ENCODE measurements at regions not wholly inside any gene's neighbourhood (a gene's known extent, or its start where the extent isn't known, plus 50 kb on each side); places are given as distances from the start of the nearest gene placed in this dataset.
"Not testable (repeated sequence)": the region's sequence is repeated elsewhere in the genome, so short reads cannot be mapped to it uniquely, and the experiment has no call there.

GRCh38 chr7:84729284-84729683 is 457.6 kb downstream of the SEMA3D start:
- DNase-seq, result no peak

GRCh38 chr7:84722734-84723133 is 464.1 kb downstream of the SEMA3D start:
- DNase-seq, result no peak

GRCh38 chr7:84722086-84722485 is 464.8 kb downstream of the SEMA3D start:
- no peak for DNase-seq

DNA sequence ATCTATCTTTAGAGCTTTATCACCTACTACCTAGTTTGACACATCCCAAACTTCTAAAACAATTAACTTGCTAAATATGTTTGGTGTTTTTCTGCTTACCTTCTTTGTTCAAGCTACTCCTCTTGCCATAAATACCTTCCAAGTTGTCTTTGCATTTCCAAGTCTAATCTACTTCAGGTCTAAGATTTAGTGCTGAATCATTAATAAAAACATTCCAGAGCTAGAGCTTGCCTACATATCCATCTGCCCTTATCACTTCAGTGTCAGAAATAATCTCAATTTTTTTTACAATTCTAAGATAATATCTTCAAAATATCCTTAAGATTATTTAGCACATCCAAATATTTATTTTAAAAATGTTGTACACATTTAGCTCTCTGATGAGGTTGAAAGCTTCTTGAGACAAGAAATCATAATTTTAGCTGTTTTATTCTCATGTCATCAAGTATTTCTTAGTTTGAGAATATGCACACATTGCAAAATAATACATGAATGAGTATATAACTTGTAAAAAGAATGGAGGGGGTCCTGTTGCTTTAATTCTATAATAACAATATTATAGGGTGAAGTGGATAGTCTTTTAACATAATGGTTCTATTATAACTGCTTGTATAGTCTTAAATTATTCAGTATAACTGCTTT is 466.3 kb downstream of the SEMA3D start:
- DNase-seq, result no peak

DNA sequence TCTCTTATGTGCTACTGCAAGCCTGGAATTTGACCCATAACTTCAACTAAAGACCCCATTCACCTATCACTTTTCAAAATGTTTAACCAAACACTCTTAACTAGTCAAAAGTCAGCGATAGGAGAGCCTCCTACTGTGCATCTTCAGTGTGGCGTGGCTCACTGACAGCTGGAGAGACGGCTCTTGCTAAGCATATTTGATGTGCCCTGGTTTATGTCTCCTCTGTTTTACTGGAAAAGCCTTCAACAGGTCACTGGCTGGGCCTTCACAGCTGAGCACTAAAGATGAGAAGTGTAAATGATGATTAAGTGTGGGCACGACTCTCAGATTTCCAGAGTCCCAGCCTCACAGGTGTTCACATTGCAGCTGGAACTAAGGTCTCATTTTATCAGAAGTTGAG is 472.1 kb downstream of the SEMA3D start:
- DNase-seq, result no peak

- DNase-seq, result no peak
These were observed 474.3 kb downstream of the SEMA3D start for GRCh38 chr7:84712374-84713121.

GRCh38 chr7:84710538-84710937 is 476.3 kb downstream of the SEMA3D start:
- DNase-seq, result not testable (repeated sequence)

GRCh38 chr7:84705706-84706105 is 481.1 kb downstream of the SEMA3D start:
- no peak for DNase-seq

- no peak for DNase-seq
These were observed 481.8 kb downstream of the SEMA3D start for GRCh38 chr7:84705079-84705478.

DNA sequence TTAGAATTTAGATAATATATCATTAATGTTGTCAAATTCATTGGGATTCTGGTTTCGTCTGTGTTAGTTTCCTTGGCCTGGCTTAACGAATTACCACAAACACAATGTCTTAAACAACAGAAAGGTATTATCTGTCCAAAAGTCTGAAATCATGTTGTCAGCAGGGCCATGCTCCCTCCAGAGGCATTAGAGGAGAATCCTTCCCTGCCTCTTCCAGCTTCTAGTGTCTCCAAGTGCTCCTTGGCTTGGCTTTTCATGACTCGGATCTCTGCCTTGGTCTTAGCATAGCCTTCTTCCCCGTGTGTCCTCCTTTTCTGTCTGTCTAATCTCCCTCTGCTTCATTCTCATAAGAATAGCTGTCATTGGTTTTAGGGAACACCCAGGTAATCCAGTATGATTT is 482.5 kb downstream of the SEMA3D start:
- DNase-seq, result no peak

DNA sequence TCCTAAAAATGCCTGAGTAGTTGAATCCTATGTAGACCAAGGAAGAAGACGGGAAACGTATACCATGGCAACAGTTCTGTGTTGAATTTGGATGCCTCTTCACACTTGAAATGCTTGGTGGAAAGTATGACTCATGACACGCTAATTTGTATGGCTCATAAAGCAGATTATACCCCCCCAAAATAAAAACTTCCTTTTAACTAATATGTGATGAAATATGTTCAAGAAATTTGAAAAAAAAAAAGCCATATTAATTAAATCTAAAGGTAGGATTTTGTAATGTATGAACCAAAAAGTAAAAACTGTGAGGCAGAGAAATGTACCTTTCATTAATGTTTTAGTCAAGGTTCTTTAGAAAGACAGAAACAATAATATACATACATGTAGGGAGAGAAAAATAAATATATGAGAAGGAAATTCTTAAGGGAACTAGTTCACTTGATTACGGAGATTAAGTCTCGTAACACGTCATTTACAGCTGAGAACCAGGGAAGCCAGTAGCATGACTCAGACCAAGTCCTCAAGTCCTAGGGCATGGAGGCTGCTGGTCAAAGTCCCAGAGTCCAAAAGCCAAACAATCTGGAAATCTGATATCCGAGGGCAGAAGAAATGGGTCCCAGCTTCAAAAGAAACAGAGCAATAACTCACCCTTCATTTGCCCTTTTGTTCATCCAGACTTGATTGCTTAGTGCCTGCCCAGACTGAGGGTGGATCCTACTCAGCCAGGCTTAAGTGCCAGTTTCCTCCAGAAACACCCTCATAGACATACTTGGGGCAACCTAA is 485.1 kb downstream of the SEMA3D start:
- DNase-seq, result no peak

DNA sequence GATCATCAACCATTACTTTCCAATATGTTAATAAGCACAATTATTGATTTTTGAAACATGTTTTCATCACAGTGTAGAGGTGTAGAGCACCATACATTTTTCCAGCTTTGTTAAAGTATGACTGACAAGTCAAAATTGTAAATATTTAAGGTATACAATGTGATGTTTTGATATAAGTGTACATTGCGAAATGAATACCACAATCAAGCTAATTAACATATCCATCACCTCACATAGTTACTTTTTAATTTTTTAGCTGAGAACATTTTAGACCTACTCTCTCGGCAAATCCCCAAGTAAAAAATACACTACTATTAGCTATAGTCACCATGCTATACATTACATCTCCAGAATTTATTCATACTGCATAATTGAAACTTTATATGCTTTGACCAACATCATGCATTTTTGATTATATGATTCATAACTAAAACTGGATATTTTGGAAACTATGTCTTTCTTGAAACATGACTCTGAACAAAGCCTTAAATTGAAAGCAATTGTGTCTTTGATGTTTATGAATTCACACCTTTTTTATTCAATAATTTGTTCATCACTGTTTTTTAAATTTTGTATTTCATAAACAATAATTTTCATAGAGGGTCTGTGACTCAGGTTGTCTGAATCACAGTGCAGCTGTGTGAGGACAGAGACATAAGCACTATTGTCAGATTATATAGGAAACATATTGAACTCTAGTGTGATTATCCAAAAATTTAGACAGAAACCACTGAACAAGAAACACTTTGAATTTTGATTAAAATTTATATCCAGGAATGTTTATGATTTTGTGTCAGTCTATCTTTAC is 486.1 kb downstream of the SEMA3D start:
- no peak for DNase-seq

DNA sequence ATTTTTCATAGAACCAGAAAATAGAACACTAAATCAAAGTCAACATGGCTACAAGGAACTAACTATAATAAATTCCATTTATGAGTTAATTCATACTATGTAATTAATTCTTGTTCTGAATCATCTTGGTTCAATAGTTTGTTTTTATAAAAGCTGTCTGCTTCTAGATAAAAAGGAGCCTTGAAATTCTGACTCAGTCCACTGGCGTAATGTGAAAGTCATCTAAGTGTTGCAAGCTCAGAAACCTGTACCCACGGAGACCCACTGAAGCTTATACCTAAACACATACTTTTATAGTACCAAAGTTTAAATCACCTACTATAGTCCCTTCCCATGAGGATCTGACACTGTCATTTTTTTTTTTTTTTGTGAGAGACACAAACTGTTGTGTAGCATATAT is 489.4 kb downstream of the SEMA3D start:
- no peak for DNase-seq

- no peak for DNase-seq
These were observed 493.4 kb downstream of the SEMA3D start for GRCh38 chr7:84693483-84693882.

- DNase-seq, result no peak
These were observed 494.1 kb upstream of the SEMA3A start for GRCh38 chr7:84688671-84689070.

GRCh38 chr7:84686373-84686772 is 491.8 kb upstream of the SEMA3A start:
- DNase-seq, result no peak

- no peak for DNase-seq
These were observed 490.4 kb upstream of the SEMA3A start for GRCh38 chr7:84684836-84685480.

GRCh38 chr7:84682543-84682942 is 488.0 kb upstream of the SEMA3A start:
- DNase-seq, result no peak

DNA sequence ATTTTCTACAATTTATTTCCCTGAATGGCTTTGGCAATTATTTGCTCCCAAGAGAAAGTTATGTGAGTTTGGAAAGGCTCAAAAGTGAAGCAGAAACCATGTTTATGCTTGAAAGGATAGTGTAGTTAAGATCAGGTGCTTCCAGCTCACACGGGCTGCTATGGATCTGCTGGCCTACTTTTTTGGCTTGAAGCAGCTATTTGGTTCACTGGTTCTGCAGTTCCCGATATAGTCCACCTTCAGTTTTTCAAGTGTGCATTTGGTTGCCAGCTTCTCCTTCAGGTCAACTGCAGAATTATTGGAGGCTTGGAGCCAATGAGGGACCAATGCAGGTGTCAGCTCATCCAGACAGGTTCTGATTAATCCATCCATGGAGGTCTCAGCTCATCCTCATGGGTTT is 484.3 kb upstream of the SEMA3A start:
- no peak for DNase-seq

DNA sequence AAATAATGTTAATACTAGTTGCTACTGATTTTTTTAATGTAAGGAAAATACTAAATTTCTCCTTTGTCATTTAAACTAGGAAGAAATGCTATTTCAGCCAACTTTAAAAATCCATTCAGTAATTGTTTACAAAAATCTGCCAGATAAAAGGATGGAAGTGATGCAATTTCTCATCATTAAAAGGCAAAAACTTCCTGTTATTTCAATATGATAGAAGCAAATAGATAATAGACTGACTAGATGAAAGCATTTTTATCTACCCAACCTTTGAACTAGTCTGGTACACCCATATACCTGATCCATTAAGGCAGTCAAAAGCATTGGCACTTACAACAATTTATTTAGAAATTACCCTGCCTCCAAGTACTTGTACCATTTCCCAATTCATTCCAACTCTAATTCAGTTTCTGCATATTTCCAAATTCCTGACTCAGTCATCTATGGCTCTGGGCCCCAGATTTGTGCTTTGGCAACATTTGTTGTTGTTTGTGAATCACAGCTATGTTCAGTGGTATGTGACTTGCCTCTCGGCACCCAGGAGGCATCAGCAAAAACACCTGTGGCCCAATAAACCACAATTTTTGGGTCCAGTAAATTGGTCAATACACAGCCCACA is 482.6 kb upstream of the SEMA3A start:
- no peak for DNase-seq

DNA sequence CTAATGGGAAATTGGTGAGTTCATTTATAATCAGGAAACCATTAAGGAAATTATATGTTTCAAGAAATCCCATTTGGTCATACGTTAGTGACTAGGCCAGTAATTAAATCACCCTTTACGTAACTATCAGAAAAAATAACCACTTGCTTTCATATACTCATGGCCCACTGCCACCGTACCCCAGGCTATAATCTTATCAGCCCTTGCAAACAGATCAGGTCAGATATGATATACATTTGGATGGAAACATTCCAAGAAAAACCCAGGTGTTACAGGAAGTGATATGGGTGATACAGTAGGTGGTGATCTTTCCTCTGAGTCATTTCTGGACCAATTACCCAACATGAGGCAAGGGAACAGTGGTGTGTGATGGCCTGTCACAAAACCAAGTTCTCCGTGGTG is 481.0 kb upstream of the SEMA3A start:
- no peak for DNase-seq

Data from CD4-positive, alpha-beta T cell treated with Interleukin-4 for 4 hours (primary cell).